Smooth muscle cell (in vitro differentiated cells): ENCODE measurements at regions not wholly inside any gene's neighbourhood (a gene's known extent, or its start where the extent isn't known, plus 50 kb on each side); places are given as distances from the start of the nearest gene placed in this dataset.

ENCODE experiments used
- DNase-seq: peaks from one replicate; lab custom pipeline; 2025; ENCODE audit not compliant: unreplicated experiment; lab: John Stamatoyannopoulos, UW
- H2AFZ ChIP-seq: fragments of 200-600 bp; sonication (generic); 2 replicates; pipeline ENCODE4 v1.6.0; 2016; ENCODE audit warnings: antibody characterized with exemption, low read depth, mild to moderate bottlenecking
- H3F3A ChIP-seq: fragments of 200-600 bp; sonication (generic); 2 replicates; pipeline ENCODE4 v1.6.0; 2017; ENCODE audit warnings: antibody characterized with exemption, low read depth
- H3K27ac ChIP-seq: fragments of 200-600 bp; sonication (generic); 2 replicates; pipeline ENCODE4 v1.5.1; 2016; ENCODE audit warnings: low read depth, mild to moderate bottlenecking
- H3K27me3 ChIP-seq: fragments of 200-600 bp; sonication (generic); 2 replicates; pipeline ENCODE4 v1.6.1; 2016; ENCODE audit warnings: low read depth, mild to moderate bottlenecking
- H3K36me3 ChIP-seq: fragments of 200-600 bp; sonication (generic); 2 replicates; pipeline ENCODE4 v1.5.1; 2016; ENCODE audit warnings: low read depth
- H3K4me1 ChIP-seq: fragments of 200-600 bp; sonication (generic); 2 replicates; pipeline ENCODE4 v1.5.1; 2016; ENCODE audit warnings: low read depth
- H3K4me2 ChIP-seq: fragments of 200-600 bp; sonication (generic); 2 replicates; pipeline ENCODE4 v1.6.0; 2016; ENCODE audit warnings: mild to moderate bottlenecking
- H3K4me3 ChIP-seq: fragments of 200-600 bp; sonication (generic); 2 replicates; pipeline ENCODE4 v1.5.1; 2016; ENCODE audit warnings: mild to moderate bottlenecking
- H3K79me2 ChIP-seq: fragments of 200-600 bp; sonication (generic); 2 replicates; pipeline ENCODE4 v1.6.0; 2016; ENCODE audit warnings: low read depth, mild to moderate bottlenecking
- H3K9ac ChIP-seq: fragments of 200-600 bp; sonication (generic); 2 replicates; pipeline ENCODE4 v1.6.0; 2016; ENCODE audit warnings: low read depth
- H3K9me3 ChIP-seq: fragments of 200-600 bp; sonication (generic); replicated peaks from 2 replicates; pipeline ENCODE4 v1.5.1; 2016; ENCODE audit warnings: low read depth
- H4K20me1 ChIP-seq: fragments of 200-600 bp; sonication (generic); 2 replicates; pipeline ENCODE4 v1.6.0; 2016; ENCODE audit warnings: low read depth
- CTCF ChIP-seq: fragments of 200-600 bp; sonication (generic); IDR thresholded peaks from 2 replicates; pipeline ENCODE4 v1.5.1; 2017; ENCODE audit warnings: borderline replicate concordance, mild to moderate bottlenecking, antibody characterized with exemption; ENCODE audit not compliant: insufficient read depth, poor library complexity, severe bottlenecking
- WGBS: methylation state at CpG from one replicate; pipeline ENCODE4 v1.1.7; 2016; ENCODE audit warnings: low lambda C conversion rate; 5-methylcytosine and 5-hydroxymethylcytosine counted together

DNA sequence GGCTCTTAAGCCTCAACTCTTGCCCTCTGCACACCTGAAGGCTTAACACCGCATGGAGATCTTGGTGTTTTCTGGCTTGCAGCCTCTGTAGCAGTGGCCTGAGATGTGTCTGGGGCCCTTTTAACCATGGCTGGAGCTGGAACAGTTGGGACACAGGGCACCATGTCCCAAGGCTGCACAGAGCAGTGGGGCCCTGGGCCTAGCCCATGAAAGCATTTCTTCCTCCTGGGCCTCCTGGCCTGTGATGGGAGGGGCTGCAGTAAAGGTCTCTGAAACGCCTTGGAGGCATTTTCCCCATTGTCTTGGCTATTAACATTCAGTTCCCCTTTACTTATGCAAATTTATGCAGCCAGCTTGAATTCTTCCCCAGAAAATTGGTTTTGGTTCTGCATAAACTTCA lies 735.5 kb upstream of the ALCAM start:
- Histone ChIP-seq H3K27ac (no peak overlapping the region), H4K20me1 (no peaks in the 10 kb centered on the region), H3K9ac (no peak overlapping the region), H3K27me3 (no peaks in the 10 kb centered on the region), H3K4me2 (no peak overlapping the region), H3K9me3 (no peaks in the 10 kb centered on the region), H3K79me2 (no peaks in the 10 kb centered on the region), H3F3A (no peaks in the 10 kb centered on the region), H3K4me3 (no peak overlapping the region), H3K4me1 (peaks cover 3% of the 10 kb centered on the region), H2AFZ (no peak overlapping the region), H3K36me3 (no peaks in the 10 kb centered on the region)
- WGBS = 87% methylated on average over 2 of the region's 2 CpGs
- TF ChIP-seq CTCF = no peak
- no peak for DNase-seq

- no peak for DNase-seq
- peaks cover 3% of the 10 kb centered on the region for H3K4me1 ChIP-seq
Observed at GRCh38 chr3:104632521-104632920, 734.2 kb upstream of the ALCAM start.

DNA sequence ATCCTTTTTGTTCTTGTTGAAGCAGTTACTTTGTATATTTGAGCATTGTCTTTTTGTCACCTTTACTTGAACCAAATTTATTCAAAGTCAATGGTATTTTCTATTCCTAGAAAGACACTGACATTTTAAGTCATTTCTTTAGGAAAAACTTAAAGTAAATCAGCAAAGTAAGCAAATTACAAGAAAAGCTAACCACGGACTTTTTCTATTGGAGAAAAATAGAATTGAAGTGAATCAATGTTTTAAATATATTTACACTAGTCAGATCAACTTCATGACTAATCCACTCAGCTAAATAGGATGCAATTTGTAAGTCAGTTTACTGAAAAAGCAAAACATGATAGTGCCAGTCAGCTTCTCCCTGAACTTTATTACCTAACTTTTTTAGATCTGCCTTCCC lies 733.8 kb upstream of the ALCAM start:
- H3K79me2 ChIP-seq = no peaks in the 10 kb centered on the region
- peaks cover 3% of the 10 kb centered on the region for H3K4me1 ChIP-seq
- WGBS = 83% methylated on average over 1 of the region's 1 CpG
- H3K27ac ChIP-seq = no peak overlapping the region
- DNase-seq = no peak
- no peak overlapping the region for H3K4me2 ChIP-seq
- no peaks in the 10 kb centered on the region for H3K36me3 ChIP-seq
- no peak for TF ChIP-seq CTCF
- H3F3A ChIP-seq = no peaks in the 10 kb centered on the region
- no peaks in the 10 kb centered on the region for H3K9me3 ChIP-seq
- H3K27me3 ChIP-seq = no peaks in the 10 kb centered on the region
- no peak overlapping the region for H3K9ac ChIP-seq
- H2AFZ ChIP-seq = no peak overlapping the region
- no peak overlapping the region for H3K4me3 ChIP-seq
- H4K20me1 ChIP-seq = no peaks in the 10 kb centered on the region

More at GRCh38 chr3:104632521-104632920, 734.2 kb upstream of the ALCAM start:
- no peaks in the 10 kb centered on the region for H4K20me1 ChIP-seq
- no peaks in the 10 kb centered on the region for H3K79me2 ChIP-seq
- H3K27ac ChIP-seq = no peak overlapping the region
- H3K27me3 ChIP-seq = no peaks in the 10 kb centered on the region
- 84% methylated on average over 3 of the region's 3 CpGs for WGBS
- H3F3A ChIP-seq = no peaks in the 10 kb centered on the region
- no peak for TF ChIP-seq CTCF
- H2AFZ ChIP-seq = no peak overlapping the region
- H3K4me2 ChIP-seq = no peak overlapping the region
- no peaks in the 10 kb centered on the region for H3K36me3 ChIP-seq
- H3K9ac ChIP-seq = no peak overlapping the region
- no peaks in the 10 kb centered on the region for H3K9me3 ChIP-seq
- H3K4me3 ChIP-seq = no peak overlapping the region

DNA sequence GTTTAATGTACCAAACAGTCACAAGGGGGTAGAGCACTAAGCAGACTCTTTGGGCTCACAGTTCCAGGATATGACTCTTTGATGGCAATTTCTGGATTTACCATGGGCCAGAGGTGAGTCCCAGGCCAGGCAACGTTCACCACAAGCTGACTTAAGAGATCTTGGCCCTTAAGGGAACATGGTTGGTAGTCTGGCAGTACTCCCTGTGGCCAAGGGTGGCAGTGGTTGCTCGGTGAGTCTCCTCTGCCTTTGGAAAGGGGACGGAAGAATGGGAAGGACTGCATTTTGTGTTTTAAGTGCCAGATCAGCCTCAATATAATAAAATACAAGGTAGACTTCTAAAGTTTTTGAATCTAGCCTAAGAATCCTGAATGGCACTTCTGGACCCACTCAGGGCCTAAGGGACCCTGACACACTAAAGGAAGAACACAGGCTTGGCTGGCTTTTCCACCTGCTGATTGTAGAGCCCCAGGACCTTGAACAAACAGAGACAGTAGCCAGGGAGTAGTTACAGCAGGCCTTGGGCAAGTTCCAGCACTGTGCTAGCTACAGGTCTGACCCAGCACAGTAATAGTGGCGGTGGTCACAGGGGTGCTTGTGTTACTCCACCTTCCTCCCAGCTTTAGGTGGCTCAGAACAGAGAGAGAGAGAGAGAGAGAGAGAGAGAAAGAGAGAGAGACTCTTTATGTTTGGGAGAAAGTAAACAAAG lies 730.7 kb upstream of the ALCAM start:
- H3K4me2 ChIP-seq = no peak overlapping the region
- H3K9me3 ChIP-seq = no peaks in the 10 kb centered on the region
- H3F3A ChIP-seq = no peaks in the 10 kb centered on the region
- TF ChIP-seq CTCF = no peak
- no peak overlapping the region for H2AFZ ChIP-seq
- no peaks in the 10 kb centered on the region for H3K4me1 ChIP-seq
- H3K79me2 ChIP-seq = no peaks in the 10 kb centered on the region
- H3K4me3 ChIP-seq = no peak overlapping the region
- H3K36me3 ChIP-seq = no peaks in the 10 kb centered on the region
- no peaks in the 10 kb centered on the region for H4K20me1 ChIP-seq
- H3K27me3 ChIP-seq = no peaks in the 10 kb centered on the region
- H3K9ac ChIP-seq = no peak overlapping the region
- DNase-seq = no peak
- WGBS = 86% methylated on average over 4 of the region's 4 CpGs
- no peak overlapping the region for H3K27ac ChIP-seq
